Breast epithelium (tissue), 4 donors: ENCODE measurements at regions not wholly inside any gene's neighbourhood (a gene's known extent, or its start where the extent isn't known, plus 50 kb on each side); places are given as distances from the start of the nearest gene placed in this dataset.

Experiments
- DNase-seq, 2 donors: peaks; one replicate each; pipeline ENCODE4 v3.0.0-alpha.2; 2019; ENCODE audit warnings: low spot score in 2 of 2
- H3K27ac ChIP-seq, 2 donors: fragments of 200-600 bp; sonication (generic) in 1 of 2; one replicate each; pipeline ENCODE4 v1.5.1; 2016 to 2019; ENCODE audit warnings: mild to moderate bottlenecking in 1 of 2
- H3K27me3 ChIP-seq, 2 donors: fragments of 200-600 bp; sonication (generic) in 1 of 2; one replicate each; pipeline versions ENCODE4 v1.5.1 to v1.6.0; 2017 to 2019; ENCODE audit warnings: control low read depth in 1 of 2, mild to moderate bottlenecking in 1 of 2
- H3K36me3 ChIP-seq: fragments of 200-600 bp; one replicate; pipeline ENCODE4 v1.5.1; 2019
- H3K4me1 ChIP-seq, 2 donors: fragments of 200-600 bp; sonication (generic); one replicate each; pipeline ENCODE4 v1.5.1; 2016 to 2019; ENCODE audit warnings: control low read depth in 1 of 2
- H3K4me3 ChIP-seq, 3 donors: fragments of 200-600 bp; sonication (generic); 1 replicate in 2 of 3; 2 replicates in 1 of 3; pipeline ENCODE4 v1.5.1; 2016 to 2019; ENCODE audit warnings: mild to moderate bottlenecking in 3 of 3, moderate library complexity in 2 of 3
- H3K9me3 ChIP-seq, 2 donors: fragments of 200-600 bp; sonication (generic) in 1 of 2; one replicate each; pipeline ENCODE4 v1.5.1; 2016 to 2019; ENCODE audit warnings: control low read depth in 1 of 2
- POLR2A ChIP-seq: fragments of 450-650 bp; IDR thresholded peaks from one replicate; pipeline ENCODE4 v1.6.1; 2016; ENCODE audit warnings: antibody characterized with exemption, mild to moderate bottlenecking, moderate library complexity
- POLR2AphosphoS5 ChIP-seq, 3 donors: sonication (generic); formaldehyde crosslinking; IDR thresholded peaks; one replicate each; pipeline ENCODE4 v1.6.1; 2017; ENCODE audit warnings: antibody characterized with exemption in 3 of 3
- intact Hi-C: fragments of 100-400 bp; cut with DNase I; formaldehyde crosslinking; loops from one replicate; pipeline ENCODE4 v1.15.1; 2023; ENCODE audit warnings: low total_unique reads
- TF ChIP-seq, protein P1 (sequence below), 3 donors: fragments of 450-650 bp; IDR thresholded peaks; one replicate each; pipeline ENCODE4 v1.5.1; 2016 to 2017; ENCODE audit warnings: antibody characterized with exemption in 3 of 3, mild to moderate bottlenecking in 3 of 3, moderate library complexity in 3 of 3

DNA sequence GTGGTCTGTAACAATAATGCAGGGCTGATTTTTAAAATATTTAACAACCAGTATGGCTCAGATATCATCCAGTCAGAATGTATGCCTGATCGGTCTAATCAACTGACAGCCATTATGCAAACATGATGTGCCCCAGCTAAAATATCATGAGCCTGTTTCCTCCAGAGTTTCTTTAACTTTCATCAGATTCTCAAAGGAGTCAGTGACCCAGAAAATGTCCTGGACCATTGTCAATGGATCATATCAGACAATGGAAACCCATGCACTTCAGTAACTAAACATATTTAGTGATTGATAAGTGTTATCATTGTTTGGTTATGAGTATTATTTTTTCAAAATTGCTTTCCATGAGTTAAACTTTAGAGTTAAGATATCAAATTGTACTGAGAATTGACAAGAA, 173.5 kb downstream of the LMBRD1 start:
- Histone ChIP-seq H3K4me3 (no peak overlapping the region), H3K4me1 (no peaks in the 10 kb centered on the region), H3K27me3 (no peaks in the 10 kb centered on the region), H3K36me3 (no peaks in the 10 kb centered on the region), H3K9me3 (no peaks in the 10 kb centered on the region), H3K27ac (no peak overlapping the region)
- no peak for TF ChIP-seq POLR2AphosphoS5 (IDR thresholded peaks at IDR 0.05)
- TF ChIP-seq, protein P1, sequence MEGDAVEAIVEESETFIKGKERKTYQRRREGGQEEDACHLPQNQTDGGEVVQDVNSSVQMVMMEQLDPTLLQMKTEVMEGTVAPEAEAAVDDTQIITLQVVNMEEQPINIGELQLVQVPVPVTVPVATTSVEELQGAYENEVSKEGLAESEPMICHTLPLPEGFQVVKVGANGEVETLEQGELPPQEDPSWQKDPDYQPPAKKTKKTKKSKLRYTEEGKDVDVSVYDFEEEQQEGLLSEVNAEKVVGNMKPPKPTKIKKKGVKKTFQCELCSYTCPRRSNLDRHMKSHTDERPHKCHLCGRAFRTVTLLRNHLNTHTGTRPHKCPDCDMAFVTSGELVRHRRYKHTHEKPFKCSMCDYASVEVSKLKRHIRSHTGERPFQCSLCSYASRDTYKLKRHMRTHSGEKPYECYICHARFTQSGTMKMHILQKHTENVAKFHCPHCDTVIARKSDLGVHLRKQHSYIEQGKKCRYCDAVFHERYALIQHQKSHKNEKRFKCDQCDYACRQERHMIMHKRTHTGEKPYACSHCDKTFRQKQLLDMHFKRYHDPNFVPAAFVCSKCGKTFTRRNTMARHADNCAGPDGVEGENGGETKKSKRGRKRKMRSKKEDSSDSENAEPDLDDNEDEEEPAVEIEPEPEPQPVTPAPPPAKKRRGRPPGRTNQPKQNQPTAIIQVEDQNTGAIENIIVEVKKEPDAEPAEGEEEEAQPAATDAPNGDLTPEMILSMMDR (IDR thresholded peaks at IDR 0.05) = no peak
- no peak for TF ChIP-seq POLR2A
- intact Hi-C loops = no loop called here
- no peak for DNase-seq

DNA sequence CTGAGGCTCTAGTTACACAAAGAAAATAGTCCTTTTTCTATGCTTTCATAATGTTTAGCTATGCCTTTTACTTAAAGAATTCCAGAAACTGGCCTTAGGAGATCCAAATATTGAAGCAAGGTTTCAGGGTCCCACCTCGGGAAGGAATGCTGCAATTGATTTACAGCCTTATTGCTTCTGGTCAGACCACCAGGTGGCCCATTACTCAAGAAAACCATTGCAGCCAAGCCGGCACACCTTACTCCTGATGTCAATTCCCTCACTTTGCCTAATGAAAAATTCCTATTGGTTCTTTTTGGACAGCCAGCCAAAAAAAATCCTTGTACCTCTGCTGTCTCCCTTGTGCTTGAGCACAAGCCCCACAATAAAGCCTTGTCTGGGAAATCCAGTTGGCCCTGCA, 173.9 kb downstream of the LMBRD1 start:
- Histone ChIP-seq H3K4me1 (no peaks in the 10 kb centered on the region), H3K9me3 (no peaks in the 10 kb centered on the region), H3K27me3 (no peaks in the 10 kb centered on the region), H3K27ac (no peak overlapping the region), H3K4me3 (no peak overlapping the region), H3K36me3 (no peaks in the 10 kb centered on the region)
- TF ChIP-seq POLR2AphosphoS5 (IDR thresholded peaks at IDR 0.05) (no peak), POLR2A (no peak)
- TF ChIP-seq, protein P1 (IDR thresholded peaks at IDR 0.05) = no peak
- intact Hi-C loops = no loop called here
- no peak for DNase-seq

DNA sequence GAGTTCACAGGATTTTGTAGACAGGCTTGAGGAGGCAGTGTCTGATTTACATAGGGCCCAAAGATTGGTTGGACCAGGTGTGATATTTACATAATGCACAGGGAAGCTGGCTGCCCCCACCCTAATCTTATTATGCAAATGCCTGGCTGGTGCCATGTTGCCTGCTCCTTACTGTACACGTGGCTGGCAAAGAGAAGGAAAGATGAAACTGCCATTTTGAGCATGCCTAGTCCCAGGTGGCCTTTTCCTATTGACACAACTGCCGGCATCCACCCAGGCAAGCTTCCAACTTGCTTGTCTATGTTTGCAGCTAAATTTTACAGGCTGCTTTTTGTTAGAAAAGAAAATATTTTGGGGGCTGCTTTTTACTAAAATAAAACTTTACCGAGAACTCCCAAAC, 174.6 kb downstream of the LMBRD1 start:
- no peaks in the 10 kb centered on the region for H3K9me3 ChIP-seq
- no peak overlapping the region for H3K4me3 ChIP-seq
- intact Hi-C loops = no loop called here
- H3K27me3 ChIP-seq = no peaks in the 10 kb centered on the region
- no peak for DNase-seq
- TF ChIP-seq POLR2AphosphoS5 (IDR thresholded peaks at IDR 0.05) (no peak), POLR2A (no peak)
- TF ChIP-seq, protein P1 (IDR thresholded peaks at IDR 0.05) = no peak
- no peaks in the 10 kb centered on the region for H3K4me1 ChIP-seq
- H3K36me3 ChIP-seq = no peaks in the 10 kb centered on the region
- H3K27ac ChIP-seq = no peak overlapping the region

DNA sequence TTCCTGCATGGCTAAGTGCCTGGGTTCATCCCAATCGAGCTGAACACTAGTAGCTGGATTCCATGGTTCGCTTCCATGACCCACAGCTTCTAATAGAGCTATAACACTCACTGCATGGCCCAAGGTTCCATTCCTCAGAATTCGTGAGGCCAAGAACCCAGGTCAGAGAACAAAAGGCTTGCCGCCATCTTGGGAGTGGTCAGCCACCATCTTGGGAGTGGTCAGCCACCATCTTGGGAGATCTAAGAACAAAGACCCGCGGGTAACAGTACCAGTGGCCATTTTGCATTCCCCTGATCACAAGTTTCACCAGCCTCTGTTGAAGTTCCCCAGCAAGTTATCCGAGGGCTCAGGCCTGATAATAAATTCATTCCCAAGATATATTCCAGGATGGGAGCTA, 179.6 kb downstream of the LMBRD1 start:
- DNase-seq = no peak
- H3K4me3 ChIP-seq = no peak overlapping the region
- no peaks in the 10 kb centered on the region for H3K4me1 ChIP-seq
- intact Hi-C loops = no loop called here
- TF ChIP-seq POLR2AphosphoS5 (IDR thresholded peaks at IDR 0.05) = no peak
- TF ChIP-seq, protein P1 (IDR thresholded peaks at IDR 0.05) = no peak
- no peak for TF ChIP-seq POLR2A
- H3K27ac ChIP-seq = no peak overlapping the region
- H3K9me3 ChIP-seq = peaks cover 0 to 5% of the 10 kb centered on the region in 2 donors
- H3K27me3 ChIP-seq = no peaks in the 10 kb centered on the region
- no peaks in the 10 kb centered on the region for H3K36me3 ChIP-seq

DNA sequence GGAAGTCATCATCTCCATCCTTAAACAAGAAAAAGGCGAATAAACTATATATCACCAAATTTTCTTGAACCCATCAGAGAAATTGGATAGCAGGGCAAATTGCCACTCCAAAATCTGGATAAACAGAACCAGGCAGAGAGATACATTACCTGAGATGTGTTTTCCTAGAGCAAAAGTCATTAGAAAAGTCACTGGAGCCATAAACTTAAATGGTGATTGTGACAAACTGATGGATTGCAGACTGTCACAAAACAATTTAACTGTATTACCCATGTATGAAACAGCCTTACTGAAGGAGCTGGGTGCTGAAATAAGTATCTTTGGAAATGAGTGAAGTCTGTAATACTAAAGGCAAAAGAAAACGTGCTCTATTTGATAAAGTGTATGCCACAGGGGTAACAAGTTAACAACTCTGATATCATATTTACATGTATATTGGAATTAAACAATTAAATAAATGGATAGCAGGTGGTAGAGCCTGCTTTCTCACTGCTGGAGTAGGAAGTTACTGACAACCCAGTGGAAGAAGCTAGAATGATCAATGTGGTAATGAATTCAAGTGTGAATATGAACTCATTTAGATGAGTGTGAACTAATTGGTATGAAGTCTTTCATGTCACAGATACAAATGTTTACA, 186.9 kb downstream of the LMBRD1 start:
- intact Hi-C loops = no loop called here
- Histone ChIP-seq H3K9me3 (no peaks in the 10 kb centered on the region), H3K4me1 (no peaks in the 10 kb centered on the region), H3K27me3 (no peaks in the 10 kb centered on the region), H3K27ac (no peak overlapping the region), H3K4me3 (no peak overlapping the region), H3K36me3 (peaks cover 3% of the 10 kb centered on the region)
- TF ChIP-seq, protein P1 (IDR thresholded peaks at IDR 0.05) = no peak
- TF ChIP-seq POLR2AphosphoS5 (IDR thresholded peaks at IDR 0.05) (no peak), POLR2A (no peak)
- DNase-seq = no peak
